IMR-90 (cell line): ENCODE measurements at regions not wholly inside any gene's neighbourhood (a gene's known extent, or its start where the extent isn't known, plus 50 kb on each side); places are given as distances from the start of the nearest gene placed in this dataset.
"Not testable (repeated sequence)": the region's sequence is repeated elsewhere in the genome, so short reads cannot be mapped to it uniquely, and the experiment has no call there.

Source experiments
- ATAC-seq: fragments of 200-7000 bp; cut with Tn5 transposase; 2 replicates; pipeline ENCODE4 v1.9.1; 2020; ENCODE audit warnings: low read depth, mild to moderate bottlenecking, moderate library complexity
- BruUV-seq: library from RNA; stranded (reverse); fragments of 400-500 nt; replicated peaks from 2 replicates; lab custom pipeline; 2021; lab: Mats Ljungman, UMichigan
- CTCF ChIA-PET: fragments of 300-600 bp; formaldehyde crosslinking; extraction: SDS; loops from one replicate; lab custom pipeline; 2021; ENCODE audit warnings: antibody characterized with exemption; lab: Yijun Ruan, JAX
- POLR2A ChIA-PET: fragments of 300-600 bp; sonication (Branson Sonifier 250); formaldehyde crosslinking; loops from one replicate; lab custom pipeline; 2022; ENCODE audit warnings: antibody characterized with exemption; ENCODE audit not compliant: unreplicated experiment; lab: Charles Lee
- DNase-seq: peaks from one replicate; pipeline ENCODE4 v3.0.0; 2013
- H2AFZ ChIP-seq: replicated peaks from 2 replicates; pipeline ENCODE3; 2013; ENCODE audit warnings: low read length, mild to moderate bottlenecking; ENCODE audit not compliant: poor library complexity
- H2AK5ac ChIP-seq: 2 replicates; pipeline ENCODE4 v1.6.1; 2013; ENCODE audit warnings: low read depth, low read length, inconsistent platforms
- H2AK9ac ChIP-seq: replicated peaks from 2 replicates; pipeline ENCODE3; 2013; ENCODE audit warnings: mild to moderate bottlenecking, low read depth, low read length, moderate library complexity; ENCODE audit not compliant: poor library complexity
- H2BK120ac ChIP-seq: 2 replicates; pipeline ENCODE4 v1.6.1; 2013; ENCODE audit warnings: low read depth, low read length, inconsistent platforms
- H2BK15ac ChIP-seq: 3 replicates; pipeline ENCODE4 v1.6.1; 2013; ENCODE audit warnings: low read depth, low read length, inconsistent platforms
- H2BK20ac ChIP-seq: 2 replicates; pipeline ENCODE4 v1.6.1; 2013; ENCODE audit warnings: low read depth, mild to moderate bottlenecking, inconsistent platforms, low read length, moderate library complexity
- H2BK5ac ChIP-seq: 2 replicates; pipeline ENCODE4 v1.6.1; 2013; ENCODE audit warnings: mild to moderate bottlenecking, low read depth, low read length, inconsistent platforms; ENCODE audit not compliant: poor library complexity, severe bottlenecking
- H3K14ac ChIP-seq: replicated peaks from 2 replicates; pipeline ENCODE4 v1.6.1; 2013; ENCODE audit warnings: low read depth, low read length, inconsistent platforms
- H3K18ac ChIP-seq: 2 replicates; pipeline ENCODE4 v1.6.1; 2013; ENCODE audit warnings: low read depth, low read length, control low read depth
- H3K23ac ChIP-seq: 2 replicates; pipeline ENCODE4 v1.6.1; 2013; ENCODE audit warnings: low read depth, low read length, inconsistent platforms
- H3K27ac ChIP-seq: 2 replicates; pipeline ENCODE4 v1.5.1; 2013; ENCODE audit warnings: mild to moderate bottlenecking, control low read depth, low read length; ENCODE audit not compliant: insufficient read depth
- H3K27me3 ChIP-seq: 2 replicates; pipeline ENCODE4 v1.6.1; 2013; ENCODE audit warnings: low read length; ENCODE audit not compliant: control insufficient read depth, insufficient read depth
- H3K36me3 ChIP-seq: 2 replicates; pipeline ENCODE4 v1.6.1; 2013; ENCODE audit warnings: low read length, mixed read lengths; ENCODE audit not compliant: control insufficient read depth, insufficient read depth
- H3K4ac ChIP-seq: 2 replicates; pipeline ENCODE4 v1.6.1; 2013; ENCODE audit warnings: low read depth, low read length, inconsistent platforms
- H3K4me1 ChIP-seq: 2 replicates; pipeline ENCODE4 v1.6.1; 2013; ENCODE audit warnings: low read length, mixed read lengths; ENCODE audit not compliant: control insufficient read depth, insufficient read depth
- H3K4me2 ChIP-seq: 2 replicates; pipeline ENCODE4 v1.6.1; 2013; ENCODE audit warnings: low read depth, mild to moderate bottlenecking, control low read depth, low read length, moderate library complexity
- H3K4me3 ChIP-seq: 2 replicates; pipeline ENCODE4 v1.5.1; 2013; ENCODE audit warnings: low read depth, mild to moderate bottlenecking, control low read depth, low read length, moderate library complexity; ENCODE audit not compliant: insufficient read depth
- H3K56ac ChIP-seq: 2 replicates; pipeline ENCODE4 v1.6.1; 2013; ENCODE audit warnings: low read length, inconsistent platforms; ENCODE audit not compliant: insufficient read depth; ENCODE audit errors: extremely low read depth
- H3K79me1 ChIP-seq, 2 experiments: 2 replicates each; pipeline ENCODE4 v1.6.1; 2013; ENCODE audit warnings: low read length in 2 of 2, inconsistent platforms in 1 of 2, low read depth in 1 of 2
- H3K9ac ChIP-seq: 2 replicates; pipeline ENCODE4 v1.6.1; 2013; ENCODE audit warnings: low read depth, low read length, control low read depth
- H3K9me1 ChIP-seq: 2 replicates; pipeline ENCODE4 v1.6.1; 2013; ENCODE audit warnings: low read length, inconsistent platforms; ENCODE audit not compliant: insufficient read depth
- H3K9me3 ChIP-seq: 2 replicates; pipeline ENCODE4 v1.6.1; 2013; ENCODE audit warnings: low read length; ENCODE audit not compliant: control insufficient read depth, insufficient read depth
- H4K20me1 ChIP-seq: 2 replicates; pipeline ENCODE4 v1.6.1; 2013; ENCODE audit warnings: low read length, inconsistent platforms; ENCODE audit not compliant: insufficient read depth
- H4K5ac ChIP-seq: 2 replicates; pipeline ENCODE4 v1.6.1; 2013; ENCODE audit warnings: mild to moderate bottlenecking, low read depth, low read length, control low read depth
- H4K8ac ChIP-seq, 2 experiments: 2 replicates each; pipeline ENCODE4 v1.6.1; 2013; ENCODE audit warnings: low read depth in 2 of 2, low read length in 2 of 2, control low read depth in 1 of 2, inconsistent platforms in 1 of 2
- H4K91ac ChIP-seq: 2 replicates; pipeline ENCODE4 v1.6.1; 2013; ENCODE audit warnings: low read depth, low read length, inconsistent platforms; ENCODE audit not compliant: insufficient read depth
- WGBS, 2 experiments: methylation state at CpG; one replicate each; pipeline versions ENCODE4 v1.1.5 to v1.1.7; 2013; ENCODE audit warnings: missing lambda C conversion rate in 2 of 2; ENCODE audit not compliant: insufficient read length in 1 of 2; ENCODE audit errors: extremely low coverage in 2 of 2; 5-methylcytosine and 5-hydroxymethylcytosine counted together
- dilution Hi-C: fragments of 300-500 bp; cut with HindIII; formaldehyde crosslinking; loops from one replicate; pipeline ENCODE4 v1.14.3; 2018; ENCODE audit warnings: low sequenced_read_pairs; ENCODE audit not compliant: unreplicated experiment
- in situ Hi-C: fragments of 300-500 bp; cut with MboI; formaldehyde crosslinking; loops from 3 replicates; pipeline ENCODE4 v1.14.3; 2019; ENCODE audit warnings: low sequenced_read_pairs, inconsistent platforms, mixed read lengths
- intact Hi-C: fragments of 100-400 bp; cut with micrococcal nuclease; formaldehyde crosslinking; loops from 2 replicates; pipeline ENCODE4 v1.10.0; 2022

- H2AK5ac ChIP-seq, BruUV-seq, H3K14ac ChIP-seq, H3K56ac ChIP-seq, H3K4ac ChIP-seq, H2BK120ac ChIP-seq, H4K91ac ChIP-seq, CTCF ChIA-PET, intact Hi-C loops, in situ Hi-C loops, H4K5ac ChIP-seq, H3K4me3 ChIP-seq, H2BK20ac ChIP-seq, H3K79me1 ChIP-seq, H3K18ac ChIP-seq, H2AK9ac ChIP-seq, H3K4me2 ChIP-seq, H4K20me1 ChIP-seq, H2AFZ ChIP-seq, H3K27me3 ChIP-seq, ATAC-seq, H3K4me1 ChIP-seq, H4K8ac ChIP-seq, H3K9ac ChIP-seq, DNase-seq, H3K23ac ChIP-seq, POLR2A ChIA-PET, H3K27ac ChIP-seq, dilution Hi-C loops, H3K9me3 ChIP-seq, H3K36me3 ChIP-seq, H2BK15ac ChIP-seq, H2BK5ac ChIP-seq: not testable (repeated sequence)
- peaks cover 11% of the 10 kb centered on the region for H3K9me1 ChIP-seq
- 100% methylated on average over 1 of the region's 6 CpGs; no CpG with 5 or more reads in 1 of the 2 experiments for WGBS, 2 experiments
These were observed 141.8 kb downstream of the COPRS start for GRCh38 chr17:31717251-31717650.
